Keratinocyte (primary cell): ENCODE measurements at regions not wholly inside any gene's neighbourhood (a gene's known extent, or its start where the extent isn't known, plus 50 kb on each side); places are given as distances from the start of the nearest gene placed in this dataset.

ENCODE experiments used
- DNase-seq: peaks from one replicate; pipeline ENCODE4 v3.0.0-alpha.2; 2011; ENCODE audit warnings: low read depth, missing footprints, low spot score
- FAIRE-seq: peaks from 2 replicates; lab custom pipeline; 2011; peaks lifted over from hg19 to GRCh38; lab: Jason Lieb, UNC
- H2AFZ ChIP-seq: 2 replicates; pipeline ENCODE4 v1.6.0; 2012; ENCODE audit warnings: low read length, control low read depth, inconsistent platforms; ENCODE audit not compliant: control insufficient read depth
- H3K27ac ChIP-seq: 2 replicates; pipeline ENCODE4 v1.5.1; 2011; ENCODE audit warnings: low read length; ENCODE audit not compliant: control insufficient read depth, insufficient read depth
- H3K27me3 ChIP-seq: 3 replicates; pipeline ENCODE4 v1.6.0; 2011; ENCODE audit warnings: low read length; ENCODE audit not compliant: control insufficient read depth, insufficient read depth; ENCODE audit errors: extremely low read depth
- H3K36me3 ChIP-seq, 2 experiments: 2 replicates in 1 of 2; 3 replicates in 1 of 2; pipeline ENCODE4 v1.5.1; 2011; ENCODE audit warnings: low read length in 2 of 2, mild to moderate bottlenecking in 1 of 2; ENCODE audit not compliant: control insufficient read depth in 2 of 2, insufficient read depth in 2 of 2; ENCODE audit errors: extremely low read depth in 1 of 2
- H3K4me1 ChIP-seq: 3 replicates; pipeline ENCODE4 v1.5.1; 2011; ENCODE audit warnings: low read length; ENCODE audit not compliant: control insufficient read depth, insufficient read depth; ENCODE audit errors: extremely low read depth
- H3K4me2 ChIP-seq: 3 replicates; pipeline ENCODE4 v1.6.0; 2011; ENCODE audit warnings: low read depth, low read length; ENCODE audit not compliant: control insufficient read depth, insufficient read depth; ENCODE audit errors: extremely low read depth
- H3K4me3 ChIP-seq, 3 experiments: fragments of 200-600 bp in 1 of 3; sonication (generic) in 1 of 3; 2 replicates in 2 of 3; 3 replicates in 1 of 3; pipeline ENCODE4 v1.5.1; 2011 to 2016; ENCODE audit warnings: low read length in 3 of 3, mild to moderate bottlenecking in 3 of 3, control low read depth in 2 of 3, inconsistent platforms in 1 of 3, low read depth in 1 of 3, mixed read lengths in 1 of 3, mixed run types in 1 of 3, moderate library complexity in 1 of 3; ENCODE audit not compliant: control insufficient read depth in 2 of 3, insufficient read depth in 2 of 3; ENCODE audit errors: extremely low read depth in 1 of 3
- H3K79me2 ChIP-seq: 2 replicates; pipeline ENCODE4 v1.6.0; 2012; ENCODE audit warnings: low read length; ENCODE audit not compliant: control insufficient read depth, insufficient read depth
- H3K9ac ChIP-seq: 3 replicates; pipeline ENCODE4 v1.6.0; 2011; ENCODE audit warnings: low read length; ENCODE audit not compliant: control insufficient read depth, insufficient read depth; ENCODE audit errors: extremely low read depth
- H3K9me1 ChIP-seq: 3 replicates; pipeline ENCODE4 v1.6.0; 2011; ENCODE audit warnings: low read length; ENCODE audit not compliant: control insufficient read depth, insufficient read depth; ENCODE audit errors: extremely low read depth
- H3K9me3 ChIP-seq: 2 replicates; pipeline ENCODE4 v1.5.1; 2012; ENCODE audit warnings: low read depth, low read length; ENCODE audit not compliant: control insufficient read depth
- H4K20me1 ChIP-seq: 3 replicates; pipeline ENCODE4 v1.6.0; 2011; ENCODE audit warnings: low read length; ENCODE audit not compliant: control insufficient read depth, insufficient read depth; ENCODE audit errors: extremely low read depth
- CTCF ChIP-seq, 3 experiments: IDR thresholded peaks in 1 of 3; conservative IDR thresholded peaks in 1 of 3; optimal IDR thresholded peaks in 1 of 3; 2 replicates in 2 of 3; 3 replicates in 1 of 3; pipeline versions ENCODE3 to v1.5.1; 2011; ENCODE audit warnings: low read length in 3 of 3, mild to moderate bottlenecking in 3 of 3, moderate library complexity in 2 of 3, control low read depth in 1 of 3, inconsistent platforms in 1 of 3; ENCODE audit not compliant: insufficient read depth in 2 of 3; ENCODE audit errors: extremely low read depth in 1 of 3
- EZH2 ChIP-seq: IDR thresholded peaks from one replicate; pipeline ENCODE4 v1.6.1; 2012; ENCODE audit warnings: inconsistent platforms, mild to moderate bottlenecking, low read length, moderate library complexity
- dilution Hi-C: fragments of 300-500 bp; cut with MboI; formaldehyde crosslinking; loops from one replicate; pipeline ENCODE4 v1.7.0; 2020; ENCODE audit warnings: low sequenced_read_pairs; ENCODE audit not compliant: extremely low pct_ligation_motif_present

- Histone ChIP-seq H3K27me3 (peaks cover 7% of the 10 kb centered on the region), H3K9me3 (no peaks in the 10 kb centered on the region), H3K9ac (no peak overlapping the region), H3K4me2 (no peak overlapping the region), H3K79me2 (no peaks in the 10 kb centered on the region), H3K36me3 (no peaks in the 10 kb centered on the region), H3K4me3 (no peak overlapping the region), H3K27ac (no peak overlapping the region), H4K20me1 (no peaks in the 10 kb centered on the region), H3K4me1 (no peaks in the 10 kb centered on the region), H2AFZ (no peak overlapping the region), H3K9me1 (no peaks in the 10 kb centered on the region)
- FAIRE-seq (no peak), DNase-seq (no peak)
- TF ChIP-seq EZH2 (no peak), CTCF (optimal IDR thresholded peaks at IDR 0.05 in 1 of 3, IDR thresholded peaks at IDR 0.05 in 1 of 3, conservative IDR thresholded peaks at IDR 0.05 in 1 of 3; ENCODE audit: extremely low read depth in 1 of 3, insufficient read depth in 2 of 3, low read length in 3 of 3) (peak in 1 of 3 experiments; percentile 25)
- dilution Hi-C loops, result no loop called here
These were observed 144.7 kb downstream of the ALX1 start for GRCh38 chr12:85424581-85425348.

- Histone ChIP-seq H3K9me1 (no peaks in the 10 kb centered on the region), H2AFZ (no peak overlapping the region), H3K4me1 (no peaks in the 10 kb centered on the region), H3K79me2 (no peaks in the 10 kb centered on the region), H4K20me1 (no peaks in the 10 kb centered on the region), H3K9ac (no peak overlapping the region), H3K4me2 (no peak overlapping the region), H3K4me3 (no peak overlapping the region), H3K36me3 (no peaks in the 10 kb centered on the region), H3K27me3 (peaks cover 6% of the 10 kb centered on the region), H3K9me3 (no peaks in the 10 kb centered on the region), H3K27ac (no peak overlapping the region)
- dilution Hi-C loops, result no loop called here
- DNase-seq (no peak), FAIRE-seq (no peak)
- no peak for TF ChIP-seq EZH2
- TF ChIP-seq CTCF (optimal IDR thresholded peaks at IDR 0.05 in 1 of 3, IDR thresholded peaks at IDR 0.05 in 1 of 3, conservative IDR thresholded peaks at IDR 0.05 in 1 of 3; ENCODE audit: extremely low read depth in 1 of 3, insufficient read depth in 2 of 3, low read length in 3 of 3), result no peak
These were observed 145.3 kb downstream of the ALX1 start for GRCh38 chr12:85425349-85425612.
